WTC11 (cell line): ENCODE measurements at regions not wholly inside any gene's neighbourhood (a gene's known extent, or its start where the extent isn't known, plus 50 kb on each side); places are given as distances from the start of the nearest gene placed in this dataset.
"Not testable (repeated sequence)": the region's sequence is repeated elsewhere in the genome, so short reads cannot be mapped to it uniquely, and the experiment has no call there.

ENCODE experiments used
- ATAC-seq: fragments of 200-7000 bp; cut with Tn5 transposase; 2 replicates; pipeline ENCODE4 v1.10.0; 2021; ENCODE audit warnings: mild to moderate bottlenecking, moderate library complexity
- CTCF ChIA-PET: fragments of 300-600 bp; sonication (Branson Sonifier 250); formaldehyde crosslinking; loops from one replicate; lab custom pipeline; 2021; ENCODE audit warnings: antibody characterized with exemption; lab: Charles Lee
- POLR2A ChIA-PET: fragments of 350-600 bp; sonication (Branson Sonifier 250); formaldehyde crosslinking; loops from one replicate; lab custom pipeline; 2021; ENCODE audit warnings: antibody characterized with exemption; lab: Charles Lee
- DNase-seq: peaks from one replicate; pipeline ENCODE4 v3.0.0; 2021; ENCODE audit warnings: low spot score
- H3K27ac Mint-ChIP-seq: 2 replicates; pipeline ENCODE4 v1.8.0; 2021; ENCODE audit warnings: mixed read lengths
- H3K27me3 Mint-ChIP-seq: 2 replicates; pipeline ENCODE4 v1.8.0; 2021; ENCODE audit warnings: low read depth, mild to moderate bottlenecking, moderate library complexity, mixed read lengths
- H3K36me3 Mint-ChIP-seq: 2 replicates; pipeline ENCODE4 v1.8.0; 2021; ENCODE audit warnings: mixed read lengths
- H3K4me1 Mint-ChIP-seq: 2 replicates; pipeline ENCODE4 v1.8.0; 2022; ENCODE audit warnings: mixed read lengths
- H3K4me3 Mint-ChIP-seq: 2 replicates; pipeline ENCODE4 v1.8.0; 2021; ENCODE audit warnings: mild to moderate bottlenecking, moderate library complexity, mixed read lengths
- H3K9me3 Mint-ChIP-seq: 2 replicates; pipeline ENCODE4 v1.8.0; 2021; ENCODE audit warnings: mixed read lengths
- ATF3 ChIP-seq: sonication (generic); formaldehyde crosslinking; conservative IDR thresholded peaks from 2 replicates; pipeline ENCODE4 v1.8.1; 2022; ENCODE audit warnings: mild to moderate bottlenecking, missing genetic modification reagents
- CBFB ChIP-seq: sonication (generic); formaldehyde crosslinking; IDR thresholded peaks from 2 replicates; pipeline ENCODE4 v1.8.1; 2022; ENCODE audit warnings: mild to moderate bottlenecking, low read depth, missing genetic modification reagents
- ETV6 ChIP-seq: sonication (generic); formaldehyde crosslinking; IDR thresholded peaks from 2 replicates; pipeline ENCODE4 v1.8.1; 2022; ENCODE audit warnings: mild to moderate bottlenecking, missing genetic modification reagents
- FOXJ3 ChIP-seq: sonication (generic); formaldehyde crosslinking; IDR thresholded peaks from 2 replicates; pipeline ENCODE4 v1.9.0; 2021; ENCODE audit warnings: missing genetic modification reagents, mild to moderate bottlenecking, borderline replicate concordance
- FOXK1 ChIP-seq: sonication (generic); formaldehyde crosslinking; IDR thresholded peaks from 2 replicates; pipeline ENCODE4 v1.8.0; 2022; ENCODE audit warnings: mild to moderate bottlenecking, moderate library complexity, missing genetic modification reagents
- GTF2I ChIP-seq: fragments of 250-450 bp; sonication (Bioruptor Pico); conservative IDR thresholded peaks from 2 replicates; pipeline ENCODE4 v1.4.0; 2021; ENCODE audit warnings: mild to moderate bottlenecking
- IRF1 ChIP-seq: sonication (generic); formaldehyde crosslinking; IDR thresholded peaks from 2 replicates; pipeline ENCODE4 v1.8.0; 2023; ENCODE audit warnings: missing genetic modification reagents
- IRF2 ChIP-seq: sonication (generic); formaldehyde crosslinking; IDR thresholded peaks from 2 replicates; pipeline ENCODE4 v1.8.0; 2022; ENCODE audit warnings: low read depth, missing genetic modification reagents, borderline replicate concordance
- KAT7 ChIP-seq: sonication (generic); formaldehyde crosslinking; IDR thresholded peaks from 2 replicates; pipeline ENCODE4 v1.8.1; 2023; ENCODE audit warnings: missing genetic modification reagents, mild to moderate bottlenecking, borderline replicate concordance
- MXD4 ChIP-seq: fragments of 250-450 bp; sonication (Bioruptor Pico); IDR thresholded peaks from 2 replicates; pipeline ENCODE4 v1.8.0; 2021; ENCODE audit warnings: mild to moderate bottlenecking, moderate library complexity, borderline replicate concordance
- NR2C2 ChIP-seq: sonication (generic); formaldehyde crosslinking; IDR thresholded peaks from 2 replicates; pipeline ENCODE4 v1.8.0; 2022; ENCODE audit warnings: mild to moderate bottlenecking, missing genetic modification reagents
- PREB ChIP-seq: sonication (generic); formaldehyde crosslinking; IDR thresholded peaks from 2 replicates; pipeline ENCODE4 v1.8.1; 2022; ENCODE audit warnings: mild to moderate bottlenecking, missing genetic modification reagents, moderate library complexity, borderline replicate concordance
- TEAD4 ChIP-seq: sonication (generic); formaldehyde crosslinking; IDR thresholded peaks from 2 replicates; pipeline ENCODE4 v1.8.0; 2022; ENCODE audit warnings: mild to moderate bottlenecking, missing genetic modification reagents
- USF1 ChIP-seq: sonication (generic); formaldehyde crosslinking; IDR thresholded peaks from 2 replicates; pipeline ENCODE4 v1.8.0; 2022; ENCODE audit warnings: mild to moderate bottlenecking, missing genetic modification reagents
- USF2 ChIP-seq: sonication (generic); formaldehyde crosslinking; IDR thresholded peaks from 2 replicates; pipeline ENCODE4 v1.8.1; 2023; ENCODE audit warnings: mild to moderate bottlenecking, missing genetic modification reagents, moderate library complexity
- ZNF232 ChIP-seq: sonication (generic); formaldehyde crosslinking; IDR thresholded peaks from 2 replicates; pipeline ENCODE4 v1.8.0; 2022; ENCODE audit warnings: mild to moderate bottlenecking, missing genetic modification reagents
- ZNF416 ChIP-seq: fragments of 250-450 bp; sonication (Bioruptor Pico); IDR thresholded peaks from 2 replicates; pipeline ENCODE4 v1.9.0; 2021; ENCODE audit warnings: mild to moderate bottlenecking, inconsistent platforms
- ZNF532 ChIP-seq: fragments of 250-450 bp; sonication (Bioruptor Pico); IDR thresholded peaks from 2 replicates; pipeline ENCODE4 v1.9.0; 2021; ENCODE audit warnings: mild to moderate bottlenecking, borderline replicate concordance
- ZNF671 ChIP-seq: fragments of 250-450 bp; sonication (Bioruptor Pico); IDR thresholded peaks from 2 replicates; pipeline ENCODE4 v1.8.0; 2021; ENCODE audit warnings: mild to moderate bottlenecking
- TF ChIP-seq, protein P1 (sequence below): sonication (generic); formaldehyde crosslinking; IDR thresholded peaks from 2 replicates; pipeline ENCODE4 v1.8.1; 2022; ENCODE audit warnings: low read depth, missing genetic modification reagents, borderline replicate concordance
- TF ChIP-seq, protein P2 (sequence below): sonication (generic); formaldehyde crosslinking; IDR thresholded peaks from 2 replicates; pipeline ENCODE4 v1.8.1; 2022; ENCODE audit warnings: mild to moderate bottlenecking, moderate library complexity, missing genetic modification reagents

DNA sequence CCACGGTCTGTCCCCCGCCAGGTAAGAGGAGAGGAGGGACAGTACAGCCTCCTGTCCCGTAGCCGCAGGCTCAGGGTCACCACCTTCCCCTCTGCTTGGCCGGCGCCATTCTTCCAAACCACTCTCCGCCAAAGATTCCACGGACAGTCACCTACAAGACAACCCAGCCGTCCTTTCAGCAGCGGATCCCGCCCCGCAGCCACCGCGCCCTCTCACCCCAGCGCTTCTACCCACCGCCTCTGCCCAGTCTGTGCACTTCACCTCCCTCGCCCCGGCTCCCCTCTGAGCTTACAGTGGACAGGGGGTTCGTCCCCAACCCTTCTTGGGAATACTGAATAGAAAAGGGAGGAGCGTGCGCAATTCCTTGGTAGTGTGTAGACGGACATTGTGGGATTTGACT is 319.6 kb downstream of the FAM72C start:
- ChIA-PET POLR2A (no interaction called here), CTCF (no interaction called here)
- Mint-ChIP-seq H3K27ac (no peak overlapping the region), H3K36me3 (peaks cover 82% of the 10 kb centered on the region), H3K27me3 (peaks cover 55% of the 10 kb centered on the region), H3K9me3 (peaks cover 84% of the 10 kb centered on the region), H3K4me3 (no peak overlapping the region), H3K4me1 (no peaks in the 10 kb centered on the region)
- DNase-seq = no peak
- no peak for ATAC-seq
- no peak for TF ChIP-seq IRF2 (CRISPR knock-in tag)
- TF ChIP-seq ETV6 (CRISPR knock-in tag) = no peak
- no peak for TF ChIP-seq MXD4 (CRISPR knock-in tag)

DNA sequence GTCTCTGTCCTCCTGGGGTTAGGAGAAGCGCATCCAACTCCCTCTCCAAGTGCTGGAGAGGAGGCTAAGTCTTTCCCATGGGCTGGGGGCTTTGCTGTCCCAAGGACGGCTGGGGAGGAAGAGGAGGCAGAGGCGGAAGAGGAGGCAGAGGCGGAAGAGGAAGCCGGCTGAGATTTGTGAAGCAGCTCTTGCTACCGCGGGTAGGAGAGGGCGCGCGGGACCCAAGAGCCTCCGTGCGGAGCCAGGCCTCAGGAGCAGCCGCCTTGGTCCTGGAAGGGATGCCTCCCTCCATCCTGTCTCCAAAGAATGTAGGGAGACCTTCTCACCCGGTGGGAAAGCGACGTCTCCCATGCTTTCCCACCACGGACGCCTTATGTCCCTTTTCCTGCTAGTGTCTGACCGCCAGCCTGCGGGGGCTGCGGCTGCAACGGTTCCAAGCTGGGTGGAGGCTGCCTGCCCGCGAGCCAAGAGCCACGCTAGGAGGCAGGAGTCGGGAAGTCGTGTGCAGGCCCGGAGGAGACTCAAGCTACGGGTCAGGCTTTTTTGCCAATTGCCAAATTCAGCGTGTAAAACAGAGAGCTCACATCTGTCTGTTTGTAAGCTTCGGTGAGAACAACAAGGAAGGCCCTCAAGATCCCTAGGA is 320.3 kb downstream of the FAM72C start:
- no peak overlapping the region for H3K4me3 Mint-ChIP-seq
- TF ChIP-seq ZNF416 = no peak
- TF ChIP-seq FOXJ3 (CRISPR knock-in tag) = no peak
- TF ChIP-seq, protein P1, sequence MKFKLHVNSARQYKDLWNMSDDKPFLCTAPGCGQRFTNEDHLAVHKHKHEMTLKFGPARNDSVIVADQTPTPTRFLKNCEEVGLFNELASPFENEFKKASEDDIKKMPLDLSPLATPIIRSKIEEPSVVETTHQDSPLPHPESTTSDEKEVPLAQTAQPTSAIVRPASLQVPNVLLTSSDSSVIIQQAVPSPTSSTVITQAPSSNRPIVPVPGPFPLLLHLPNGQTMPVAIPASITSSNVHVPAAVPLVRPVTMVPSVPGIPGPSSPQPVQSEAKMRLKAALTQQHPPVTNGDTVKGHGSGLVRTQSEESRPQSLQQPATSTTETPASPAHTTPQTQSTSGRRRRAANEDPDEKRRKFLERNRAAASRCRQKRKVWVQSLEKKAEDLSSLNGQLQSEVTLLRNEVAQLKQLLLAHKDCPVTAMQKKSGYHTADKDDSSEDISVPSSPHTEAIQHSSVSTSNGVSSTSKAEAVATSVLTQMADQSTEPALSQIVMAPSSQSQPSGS (CRISPR knock-in tag) = no peak
- no peak for TF ChIP-seq ZNF671 (CRISPR knock-in tag)
- TF ChIP-seq TEAD4 (CRISPR knock-in tag) = no peak
- TF ChIP-seq PREB (CRISPR knock-in tag) = no peak
- TF ChIP-seq IRF1 = no peak
- TF ChIP-seq NR2C2 (CRISPR knock-in tag) = no peak
- TF ChIP-seq USF1 = no peak
- TF ChIP-seq GTF2I (CRISPR knock-in tag) = no peak
- no peak for TF ChIP-seq ZNF232 (CRISPR knock-in tag)
- no peak for TF ChIP-seq ZNF532 (CRISPR knock-in tag)
- TF ChIP-seq KAT7 = no peak
- no peak for TF ChIP-seq CBFB (CRISPR knock-in tag)
- TF ChIP-seq, protein P2, sequence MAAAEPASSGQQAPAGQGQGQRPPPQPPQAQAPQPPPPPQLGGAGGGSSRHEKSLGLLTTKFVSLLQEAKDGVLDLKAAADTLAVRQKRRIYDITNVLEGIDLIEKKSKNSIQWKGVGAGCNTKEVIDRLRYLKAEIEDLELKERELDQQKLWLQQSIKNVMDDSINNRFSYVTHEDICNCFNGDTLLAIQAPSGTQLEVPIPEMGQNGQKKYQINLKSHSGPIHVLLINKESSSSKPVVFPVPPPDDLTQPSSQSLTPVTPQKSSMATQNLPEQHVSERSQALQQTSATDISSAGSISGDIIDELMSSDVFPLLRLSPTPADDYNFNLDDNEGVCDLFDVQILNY (CRISPR knock-in tag) = no peak
- no peak for TF ChIP-seq ATF3 (CRISPR knock-in tag)
- no peak for TF ChIP-seq FOXK1 (CRISPR knock-in tag)
- TF ChIP-seq USF2 (CRISPR knock-in tag) = no peak
- TF ChIP-seq, all 79 proteins: peak for 0
- POLR2A ChIA-PET = no interaction called here
- peaks cover 82% of the 10 kb centered on the region for H3K36me3 Mint-ChIP-seq
- peaks cover 54% of the 10 kb centered on the region for H3K27me3 Mint-ChIP-seq
- H3K9me3 Mint-ChIP-seq = peaks cover 81% of the 10 kb centered on the region
- no peaks in the 10 kb centered on the region for H3K4me1 Mint-ChIP-seq
- CTCF ChIA-PET = no interaction called here
- no peak overlapping the region for H3K27ac Mint-ChIP-seq
- ATAC-seq = no peak
- no peak for DNase-seq

DNA sequence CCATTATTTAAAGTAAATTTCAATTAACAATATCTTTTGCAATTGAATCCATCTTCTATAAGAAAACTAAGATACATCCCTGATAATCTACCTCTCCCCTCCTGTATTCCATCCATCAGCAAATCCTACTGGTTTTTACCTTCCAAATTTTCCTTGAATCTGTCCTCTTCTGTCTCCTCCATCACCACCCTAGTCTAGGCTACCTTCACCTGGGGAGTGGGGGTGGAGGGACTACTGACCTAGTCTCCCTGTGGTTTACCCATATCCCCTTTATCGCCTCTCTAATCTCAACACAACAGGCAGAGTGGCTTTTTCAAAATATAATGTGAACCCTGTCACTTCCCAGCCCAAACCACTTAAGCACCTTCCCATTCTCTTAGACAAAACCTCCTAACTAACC is 327.8 kb downstream of the FAM72C start:
- POLR2A ChIA-PET, CTCF ChIA-PET, H3K27ac Mint-ChIP-seq, ATAC-seq, DNase-seq, H3K4me3 Mint-ChIP-seq, H3K4me1 Mint-ChIP-seq: not testable (repeated sequence)
- peaks cover 60% of the 10 kb centered on the region for H3K9me3 Mint-ChIP-seq
- peaks cover 53% of the 10 kb centered on the region for H3K36me3 Mint-ChIP-seq
- peaks cover 27% of the 10 kb centered on the region for H3K27me3 Mint-ChIP-seq
